Femur (tissue), 1 donor: ENCODE measurements at regions not wholly inside any gene's neighbourhood (a gene's known extent, or its start where the extent isn't known, plus 50 kb on each side); places are given as distances from the start of the nearest gene placed in this dataset.
"Not testable (repeated sequence)": the region's sequence is repeated elsewhere in the genome, so short reads cannot be mapped to it uniquely, and the experiment has no call there.

ENCODE experiments used
- DNase-seq: peaks from one replicate; pipeline ENCODE4 v3.0.0-alpha.2; 2017

DNA sequence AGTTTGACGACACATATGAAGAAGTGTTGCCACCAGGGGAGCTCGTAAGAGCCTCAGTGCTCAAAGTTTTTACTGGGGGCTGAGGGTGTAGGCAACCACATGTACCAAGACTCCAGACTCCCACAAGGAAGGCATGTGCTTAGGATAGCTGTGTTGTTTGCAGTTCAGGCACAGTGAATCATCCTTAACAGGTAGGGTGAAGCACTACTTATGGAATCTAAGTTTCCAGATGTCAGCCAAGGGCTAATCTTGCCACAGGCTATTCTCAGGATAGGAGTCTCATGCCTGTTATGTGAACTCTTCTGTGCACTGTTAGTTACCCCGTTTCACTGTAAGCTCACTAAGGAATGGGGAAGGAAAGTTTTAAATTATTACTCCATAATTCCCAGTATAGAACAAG, 202.6 kb downstream of the TMA16 start:
- DNase-seq: no peak

DNA sequence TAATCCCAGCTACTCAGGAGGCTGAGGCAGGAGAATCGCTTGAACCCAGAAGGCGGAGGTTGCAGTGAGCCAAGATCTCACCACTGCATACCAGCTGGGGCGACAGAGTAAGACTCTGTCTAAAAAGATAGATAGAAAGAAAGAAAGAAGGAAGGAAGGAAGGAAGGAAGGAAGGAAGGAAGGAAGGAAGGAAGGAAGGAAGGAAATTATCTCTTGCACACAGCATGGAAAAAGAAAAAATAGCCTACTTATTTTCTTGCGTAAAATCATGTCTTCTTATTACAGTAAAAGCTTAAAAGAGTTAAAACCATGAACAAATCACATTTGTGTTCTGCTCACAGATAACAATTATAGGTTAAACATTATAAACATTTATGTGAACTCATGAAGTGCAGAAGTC, 205.9 kb downstream of the TMA16 start:
- not testable (repeated sequence) for DNase-seq

DNA sequence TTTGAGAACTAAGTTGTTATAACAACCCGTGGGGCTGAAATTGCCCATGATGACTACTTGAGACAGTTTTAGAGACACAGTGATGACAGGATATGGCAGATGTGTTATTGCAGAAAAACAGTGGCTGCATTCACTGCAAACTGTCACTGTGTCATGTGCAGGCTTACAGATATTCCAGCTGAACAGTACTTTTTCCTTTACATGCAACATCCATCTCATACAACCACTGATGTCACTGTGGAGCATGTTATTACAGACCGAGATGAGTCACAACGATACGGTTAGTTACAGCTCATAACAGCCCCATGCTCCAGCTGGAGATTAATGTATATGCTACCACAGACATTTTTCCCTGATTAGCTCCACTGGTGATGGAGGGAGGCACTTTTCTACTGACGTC, 207.4 kb downstream of the TMA16 start:
- no peak for DNase-seq

DNA sequence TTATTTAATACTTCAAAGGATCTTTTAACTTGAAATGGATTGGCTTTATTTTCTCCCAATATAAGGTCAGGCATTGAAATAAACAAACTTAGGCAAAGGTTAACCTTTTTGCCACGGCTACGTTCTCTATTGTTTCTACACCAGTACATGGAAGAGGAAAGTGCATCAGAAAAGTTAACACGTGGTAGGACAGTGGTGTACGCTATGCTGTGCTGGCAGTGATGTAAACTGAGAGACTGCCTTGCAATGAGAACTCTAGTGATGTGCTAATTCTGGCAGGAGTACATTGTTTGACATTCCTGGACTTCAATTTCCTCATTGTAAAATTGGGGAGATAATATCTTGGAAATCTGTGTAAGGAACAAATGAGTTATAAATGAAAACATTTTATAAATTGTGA, 208.2 kb downstream of the TMA16 start:
- no peak for DNase-seq

DNA sequence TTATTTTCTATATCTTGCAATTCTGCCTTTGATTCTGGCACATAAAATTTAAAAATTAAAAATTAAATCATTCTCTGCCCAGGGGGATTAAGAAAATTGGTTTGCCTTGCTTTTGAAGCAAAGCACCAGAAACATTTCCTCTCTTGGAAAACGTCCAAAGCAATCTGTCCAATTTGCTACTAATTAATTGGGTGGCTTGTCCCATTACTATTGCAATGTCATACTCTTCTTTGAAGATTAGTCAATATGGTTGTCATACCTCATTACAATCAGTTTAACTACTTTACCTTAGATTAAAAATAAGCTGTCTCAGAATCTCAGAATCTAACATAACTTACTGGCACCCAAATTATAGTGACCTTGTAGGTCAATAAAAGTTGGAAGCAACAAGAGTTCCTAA, 208.8 kb downstream of the TMA16 start:
- DNase-seq: no peak

DNA sequence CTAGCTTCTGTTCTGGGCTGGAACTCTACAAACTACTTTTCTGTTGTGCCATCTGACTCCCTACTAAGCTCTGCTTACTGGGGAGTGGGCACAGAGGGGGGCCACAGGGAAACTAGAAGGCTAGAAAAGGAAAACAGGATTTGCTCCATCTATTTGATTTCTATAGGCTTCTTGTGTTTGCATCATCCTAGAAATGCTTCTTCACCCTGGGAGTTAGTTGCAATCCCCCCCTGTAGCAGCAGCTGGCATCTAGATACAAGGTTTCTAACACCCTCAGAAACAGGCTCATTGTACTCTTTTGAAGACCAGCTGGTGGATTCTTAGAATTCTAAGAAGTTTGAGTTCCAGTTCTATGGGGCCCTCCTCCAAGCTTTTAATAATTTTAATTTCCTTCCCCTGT, 213.4 kb downstream of the TMA16 start:
- DNase-seq: no peak

DNA sequence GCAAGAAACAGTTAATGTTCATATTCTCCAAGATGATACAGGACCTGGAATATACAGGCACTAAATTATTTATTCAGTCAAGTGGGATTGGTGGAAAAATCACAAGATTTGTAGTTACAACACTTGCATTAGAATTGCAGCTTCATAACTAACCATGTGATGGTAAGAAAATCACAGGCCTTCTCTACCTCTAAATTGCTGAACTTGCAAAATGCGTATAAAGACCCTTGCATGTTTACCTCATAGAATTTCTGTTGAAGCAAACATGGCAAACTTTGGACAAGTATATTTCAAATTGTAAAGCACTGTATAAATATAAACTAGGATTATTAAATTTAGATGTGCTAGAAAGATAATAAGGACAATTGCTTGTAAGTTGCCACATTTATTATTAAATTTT, 215.1 kb downstream of the TMA16 start:
- DNase-seq: no peak

DNA sequence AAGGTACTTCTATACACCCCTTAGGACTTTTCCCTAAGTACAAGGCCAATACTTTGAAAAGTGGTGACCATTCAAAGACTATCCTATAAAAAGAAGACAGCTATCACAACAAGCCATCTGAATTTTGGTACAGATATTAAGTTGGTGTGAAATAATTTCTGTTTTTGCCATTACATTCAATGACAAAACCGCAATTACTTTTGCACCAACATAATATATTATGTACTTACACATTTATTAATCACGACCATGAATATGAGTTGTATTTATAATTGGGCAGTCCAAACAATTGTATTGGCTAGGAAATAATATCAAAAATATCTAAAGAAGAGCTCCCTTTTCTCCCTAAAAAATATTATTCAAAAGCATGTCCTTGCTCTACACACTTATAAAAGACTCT, 215.7 kb downstream of the TMA16 start:
- DNase-seq: no peak

DNA sequence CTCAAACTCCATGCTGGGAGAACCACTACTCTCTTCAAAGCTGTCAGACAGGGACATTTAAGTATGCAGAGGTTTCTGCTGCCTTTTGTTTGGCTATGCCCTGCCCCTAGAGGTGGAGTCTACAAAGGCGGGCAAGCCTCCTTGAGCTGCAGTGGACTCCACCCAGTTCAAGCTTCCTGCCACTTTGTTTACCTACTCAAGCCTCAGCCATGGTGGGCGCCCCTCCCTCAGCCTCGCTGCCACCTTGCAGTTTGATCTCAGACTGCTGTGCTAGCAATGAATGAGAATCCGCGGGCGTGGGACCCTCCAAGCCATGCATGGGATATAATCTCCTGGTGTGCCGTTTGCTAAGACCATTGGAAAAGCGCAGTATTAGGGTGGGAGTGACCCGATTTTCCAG, 230.0 kb downstream of the TMA16 start:
- DNase-seq: not testable (repeated sequence)

DNA sequence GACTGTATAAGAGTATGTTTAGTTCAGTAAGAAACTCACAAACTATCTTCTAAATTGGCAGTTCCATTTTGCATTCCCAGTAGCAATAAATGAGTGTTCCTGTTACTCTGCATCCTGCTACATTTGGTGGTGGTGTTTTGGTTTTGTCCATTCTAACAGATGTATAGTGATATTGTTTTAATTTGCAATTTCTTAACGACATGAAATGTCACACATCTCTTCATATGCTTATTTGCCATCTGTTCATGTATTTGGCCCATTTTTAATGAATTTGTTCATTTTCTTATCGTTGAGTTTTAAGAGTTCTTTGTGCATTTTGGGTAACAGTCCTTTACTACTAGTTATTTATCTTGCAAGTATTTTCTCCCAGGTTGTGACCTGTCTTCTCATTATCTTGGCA, 232.2 kb downstream of the TMA16 start:
- DNase-seq: no peak

DNA sequence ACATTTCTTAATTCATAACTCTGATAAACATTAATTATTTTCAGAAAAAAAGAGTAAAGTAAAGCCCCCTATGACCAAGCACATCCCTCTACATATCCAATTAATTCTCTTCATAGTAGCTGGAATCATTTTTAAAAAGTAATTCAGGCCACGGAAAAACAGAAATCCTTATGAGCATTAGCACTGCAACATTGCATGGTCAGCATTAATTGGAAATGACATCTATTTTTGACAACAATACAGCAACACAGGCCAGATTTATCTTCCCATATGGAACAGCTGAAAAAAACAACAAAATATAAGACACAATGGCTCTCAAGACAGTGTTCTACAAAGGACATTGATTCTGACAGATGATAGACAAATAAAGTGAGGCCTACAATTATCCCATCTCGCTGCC, 236.6 kb downstream of the TMA16 start:
- DNase-seq: no peak

DNA sequence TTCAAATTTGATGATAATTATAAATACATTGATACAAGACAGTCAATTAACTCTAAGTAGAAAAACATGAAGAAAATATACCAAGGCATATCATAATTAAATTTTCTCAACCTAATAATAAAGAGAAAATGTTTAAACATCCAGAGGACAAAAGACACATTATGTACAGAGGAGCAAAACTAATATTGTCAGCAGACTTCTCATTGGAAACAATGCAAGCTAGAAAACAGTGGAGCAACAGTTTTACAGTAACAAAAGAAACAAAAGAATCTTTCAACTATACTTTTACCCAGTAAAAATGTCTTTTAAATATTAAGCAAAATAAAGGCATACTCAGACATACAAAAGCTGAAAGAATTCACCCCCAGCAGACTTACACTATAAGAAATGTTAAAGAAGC, 238.0 kb downstream of the TMA16 start:
- no peak for DNase-seq

DNA sequence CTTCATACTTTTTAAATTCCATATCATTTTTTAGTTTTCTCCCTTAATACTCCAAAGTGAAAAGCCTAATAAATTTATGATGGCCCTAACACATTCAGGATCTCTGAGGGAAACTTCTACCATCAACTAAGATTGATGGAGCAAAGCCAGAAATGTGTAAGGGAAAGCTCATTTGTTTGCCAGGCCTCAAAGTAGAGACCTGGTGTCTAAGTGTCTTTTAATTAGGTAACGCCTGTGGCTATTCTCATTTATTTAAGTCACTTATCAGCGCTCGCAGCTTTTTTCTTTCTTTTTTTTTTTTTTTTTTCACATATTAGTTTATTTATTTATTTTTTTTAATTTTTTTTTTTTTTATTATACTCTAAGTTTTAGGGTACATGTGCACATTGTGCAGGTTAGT, 242.4 kb downstream of the TMA16 start:
- no peak for DNase-seq

DNA sequence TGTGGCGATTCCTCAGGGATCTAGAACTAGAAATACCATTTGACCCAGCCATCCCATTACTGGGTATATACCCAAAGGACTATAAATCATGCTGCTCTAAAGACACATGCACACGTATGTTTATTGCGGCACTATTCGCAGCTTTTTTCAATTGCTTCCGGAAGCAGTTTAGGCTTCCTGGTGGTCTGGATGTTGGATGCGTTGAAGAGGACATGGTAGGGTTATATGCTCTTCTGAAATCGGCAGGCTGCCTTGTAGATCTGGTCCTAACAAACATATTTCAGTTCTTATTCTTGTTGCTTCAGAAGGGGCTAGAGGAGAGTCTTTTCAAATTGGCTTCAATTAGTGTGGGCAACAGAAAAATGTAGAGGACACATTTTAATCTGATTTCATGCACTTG, 243.4 kb downstream of the TMA16 start:
- not testable (repeated sequence) for DNase-seq

DNA sequence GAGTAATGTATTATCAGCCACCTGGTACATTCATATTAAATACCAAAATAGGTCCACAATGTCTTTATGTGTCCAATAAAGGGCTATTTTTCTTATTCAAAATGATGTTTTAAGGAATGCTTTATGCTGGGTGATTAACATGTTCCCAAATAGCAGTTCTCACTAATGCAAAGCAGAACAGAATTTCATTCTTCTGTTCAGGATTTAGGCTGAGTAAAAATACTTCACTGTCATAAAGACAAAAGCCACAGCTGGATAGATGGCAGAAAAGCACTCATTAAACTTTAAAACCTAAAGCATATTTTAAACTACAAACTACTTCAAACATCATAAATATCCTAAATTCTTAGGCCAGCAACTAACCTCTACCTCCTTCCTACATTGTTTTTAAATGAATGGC, 244.0 kb downstream of the TMA16 start:
- DNase-seq: no peak

DNA sequence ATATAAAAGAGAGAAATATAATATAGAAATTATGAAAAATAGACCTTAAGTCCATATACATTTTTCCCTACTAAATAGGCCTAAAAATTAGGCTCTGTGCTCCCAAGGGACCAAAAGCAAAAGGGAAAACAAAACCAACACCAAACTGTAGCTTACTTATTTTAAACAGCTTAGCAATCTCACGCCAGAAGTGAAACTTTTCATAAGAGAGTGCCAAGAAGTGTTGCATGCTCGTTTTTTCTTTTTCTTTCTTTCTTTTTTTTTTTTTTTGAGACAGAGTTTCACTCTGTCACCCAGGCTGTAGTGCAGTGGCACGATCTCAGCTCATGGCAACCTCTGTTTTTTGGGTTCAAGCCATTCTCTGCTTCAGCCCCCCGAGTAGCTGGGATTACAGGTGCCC, 250.4 kb downstream of the TMA16 start:
- DNase-seq: no peak

DNA sequence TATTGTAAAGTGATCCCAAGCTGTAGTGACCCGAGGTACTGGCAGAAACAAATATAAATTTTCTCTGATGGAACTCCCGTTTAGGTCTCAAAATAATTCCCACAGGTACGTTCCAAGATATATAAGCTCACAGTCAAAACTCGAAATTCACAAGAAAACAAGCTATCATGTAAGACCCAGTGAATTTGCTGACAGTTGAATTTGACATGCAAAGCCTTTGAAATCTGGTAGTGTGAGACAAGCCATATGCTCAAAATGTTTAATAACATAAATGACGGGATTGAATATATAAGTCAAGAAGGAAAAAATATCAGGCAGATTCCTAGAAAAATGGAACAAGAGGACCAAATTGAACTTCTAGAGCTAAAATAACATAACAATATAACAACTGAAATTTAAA, 252.8 kb downstream of the TMA16 start:
- DNase-seq: no peak

DNA sequence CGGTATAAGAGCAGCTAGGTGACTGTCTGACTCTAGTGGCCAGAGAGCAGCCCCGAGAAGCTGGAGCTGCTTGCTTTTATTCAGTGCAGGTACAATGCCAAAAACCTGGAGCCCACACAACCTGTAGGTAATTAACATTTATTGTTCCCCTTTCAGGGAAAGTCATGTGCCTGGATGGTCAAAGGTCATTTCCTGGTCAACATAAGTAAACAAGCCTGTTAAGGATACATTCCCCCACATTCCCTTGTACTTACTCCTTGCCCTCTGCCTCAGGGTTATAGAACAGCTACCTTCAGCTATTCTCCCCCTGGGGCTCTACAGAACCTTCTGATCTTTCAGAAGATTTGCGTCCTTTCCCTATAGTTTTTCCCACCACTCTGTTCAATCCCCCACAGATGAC, 253.4 kb downstream of the TMA16 start:
- no peak for DNase-seq

DNA sequence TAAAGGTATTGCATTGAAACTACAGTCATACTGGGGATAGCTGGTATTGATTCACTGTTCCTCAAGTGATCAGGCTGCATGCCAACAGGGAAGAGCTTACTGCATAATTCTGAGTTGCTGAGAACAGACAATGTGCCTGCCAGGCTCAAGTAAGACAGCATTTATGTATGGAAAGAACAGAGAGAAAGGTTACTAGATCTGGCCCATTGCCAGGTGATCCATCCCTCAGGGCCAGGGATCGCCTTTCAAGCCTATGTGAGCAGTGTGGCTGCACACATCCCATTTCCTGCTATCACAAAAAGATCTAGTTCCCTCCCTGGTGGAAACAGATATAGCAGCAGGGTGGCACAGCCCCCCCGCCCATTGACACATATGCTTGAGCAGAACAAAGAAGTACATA, 254.0 kb downstream of the TMA16 start:
- peak; percentile 18 for DNase-seq

DNA sequence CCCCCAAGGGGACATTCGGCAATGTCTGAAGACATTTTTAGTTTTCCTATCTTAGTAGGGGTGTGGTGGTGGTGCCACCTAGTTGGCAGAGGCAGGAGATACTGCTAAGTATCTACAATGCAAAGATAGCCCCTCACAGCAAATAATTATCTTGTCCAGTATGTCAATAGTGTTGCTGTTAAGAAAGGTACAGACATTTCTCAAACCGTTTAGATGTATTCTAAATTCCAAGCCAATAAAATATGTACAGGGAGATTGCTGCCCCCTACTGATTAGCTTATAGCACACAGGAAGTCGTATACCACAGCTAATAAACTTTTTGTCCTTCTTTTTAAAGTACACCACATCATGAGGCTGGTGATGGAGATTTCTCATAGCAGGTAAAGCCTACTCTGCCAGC, 260.5 kb downstream of the TMA16 start:
- no peak for DNase-seq

DNA sequence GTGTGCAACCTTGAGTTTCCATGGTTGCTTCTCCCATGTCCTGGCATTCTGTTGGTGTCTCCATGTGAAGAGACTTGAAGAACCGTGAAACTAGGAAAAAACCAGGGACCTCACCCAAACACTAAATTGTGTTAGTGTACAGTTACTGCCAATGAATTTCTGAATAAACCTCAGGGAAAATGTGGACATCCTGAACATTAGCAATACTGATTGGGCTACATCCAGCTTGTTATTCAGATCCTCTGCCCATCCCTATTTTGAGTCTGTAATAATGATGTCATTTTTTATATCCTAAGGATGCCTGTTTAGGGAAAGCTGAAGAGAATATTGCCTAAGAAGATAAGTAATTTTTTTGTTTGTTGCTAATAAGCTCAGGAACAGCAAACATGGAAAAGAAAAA, 262.7 kb downstream of the TMA16 start:
- no peak for DNase-seq

DNA sequence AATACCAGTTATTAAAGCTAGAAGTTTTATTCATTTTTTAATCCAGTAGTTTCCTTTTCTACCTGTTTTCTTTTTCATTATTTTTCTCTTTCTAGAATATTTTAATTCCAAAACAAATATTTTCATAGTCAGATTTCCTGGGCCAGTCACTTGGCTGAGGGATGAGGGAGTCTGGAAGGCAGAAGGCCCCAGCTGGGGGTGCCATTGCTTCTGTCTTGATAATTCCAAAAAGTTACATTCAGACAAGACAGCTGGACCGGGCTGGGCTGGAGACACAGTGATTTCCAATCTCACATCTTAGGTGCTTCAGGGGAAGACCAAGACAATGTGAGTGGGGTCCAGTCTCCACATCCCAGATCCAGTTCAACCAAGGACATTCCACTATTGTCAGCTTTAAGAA, 263.5 kb downstream of the TMA16 start:
- no peak for DNase-seq

DNA sequence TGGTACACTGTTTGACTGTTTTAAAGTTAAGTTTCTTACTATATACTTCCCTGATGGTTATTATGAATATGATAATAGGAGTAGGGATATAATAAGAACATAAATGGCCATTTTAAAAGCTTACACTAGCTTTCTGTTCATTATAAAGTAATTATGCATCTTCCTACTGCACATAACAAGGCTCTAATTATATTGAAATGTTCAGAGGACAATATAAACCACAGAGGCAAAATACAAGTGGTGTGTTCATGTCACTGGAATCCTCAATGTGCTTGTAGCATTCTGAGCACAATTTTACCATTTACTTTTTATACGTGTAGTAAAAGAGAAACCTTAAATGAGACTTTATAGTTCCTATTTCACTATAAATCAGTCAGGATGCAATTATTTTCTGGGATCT, 268.3 kb downstream of the TMA16 start:
- no peak for DNase-seq

DNA sequence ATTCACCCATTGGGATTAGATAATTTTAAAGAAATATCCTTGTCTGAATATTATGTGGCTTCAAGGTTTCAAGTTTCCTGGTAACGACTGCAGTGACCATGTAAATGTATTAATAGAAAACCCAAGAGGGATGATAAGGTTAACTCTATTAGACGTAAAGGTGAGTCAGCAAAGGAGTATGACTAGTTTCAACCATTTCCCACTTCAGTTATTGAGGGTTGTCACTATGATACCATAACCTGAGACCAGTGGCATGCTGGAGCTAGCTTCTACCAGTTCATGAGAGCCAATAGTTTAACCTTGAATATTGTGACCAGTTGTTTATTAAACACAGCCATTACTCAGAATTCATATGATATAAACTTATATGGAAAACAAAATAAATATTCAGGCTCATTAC, 270.1 kb downstream of the TMA16 start:
- DNase-seq: no peak

DNA sequence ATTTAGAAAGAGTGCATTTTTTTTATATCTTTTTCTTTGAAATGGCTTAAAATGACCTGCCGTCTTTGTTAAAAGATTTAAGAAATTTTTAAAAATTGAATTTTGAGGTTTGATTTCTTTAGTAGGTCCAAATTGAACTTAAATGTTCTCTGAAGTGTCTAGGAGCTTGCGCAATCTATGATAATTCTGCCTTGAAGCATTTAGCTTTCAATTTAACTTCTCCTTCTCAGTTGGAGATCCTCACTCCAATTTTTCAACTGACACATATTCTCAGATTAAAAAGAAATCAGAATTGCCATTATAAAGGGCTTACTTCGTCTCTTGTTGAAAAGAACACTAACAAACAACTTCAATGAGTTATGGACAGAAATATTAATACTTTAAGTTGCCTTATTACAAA, 273.5 kb downstream of the TMA16 start:
- DNase-seq: no peak

DNA sequence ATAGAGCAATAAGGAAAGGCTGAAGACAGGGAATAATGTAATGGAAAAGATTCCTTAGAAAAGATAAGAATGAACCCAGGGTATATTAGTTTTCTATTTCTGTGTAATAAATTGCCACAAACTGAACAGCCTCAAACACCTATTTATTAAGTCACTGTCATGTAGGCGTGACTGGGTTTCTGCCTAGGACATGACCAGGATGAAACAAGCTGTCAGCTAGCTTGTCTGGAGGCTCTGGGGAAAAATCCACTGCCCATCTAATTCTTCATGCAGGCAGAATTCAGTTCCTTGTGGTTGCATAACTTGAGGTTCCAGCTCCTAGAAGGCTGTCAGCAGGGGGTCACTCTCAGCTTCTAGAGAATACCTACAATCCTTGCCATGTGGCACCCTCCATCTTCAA, 277.7 kb downstream of the TMA16 start:
- DNase-seq: no peak
